ENCODE measurements at regions not wholly inside any gene's neighbourhood (a gene's known extent, or its start where the extent isn't known, plus 50 kb on each side); places are given as distances from the start of the nearest gene placed in this dataset.
"Not testable (repeated sequence)": the region's sequence is repeated elsewhere in the genome, so short reads cannot be mapped to it uniquely, and the experiment has no call there.

GRCh38 chr3:83251490-83251889, 1490.0 kb upstream of the GBE1 start:
- DNase-seq: no peak

- no peak for DNase-seq
These were observed 1489.2 kb upstream of the GBE1 start for GRCh38 chr3:83250613-83251012.

GRCh38 chr3:83248454-83248853, 1487.0 kb upstream of the GBE1 start:
- no peak for DNase-seq

- DNase-seq: no peak
These were observed 1473.9 kb upstream of the GBE1 start for GRCh38 chr3:83235180-83235814.

- no peak for DNase-seq
These were observed 1472.3 kb upstream of the GBE1 start for GRCh38 chr3:83233715-83234114.

GRCh38 chr3:83230841-83231240, 1469.4 kb upstream of the GBE1 start:
- no peak for DNase-seq

GRCh38 chr3:83230376-83230775, 1468.9 kb upstream of the GBE1 start:
- DNase-seq: no peak

GRCh38 chr3:83226751-83227150, 1465.3 kb upstream of the GBE1 start:
- DNase-seq: no peak

GRCh38 chr3:83224101-83224868, 1462.8 kb upstream of the GBE1 start:
- no peak for DNase-seq

- DNase-seq: no peak
These were observed 1457.1 kb upstream of the GBE1 start for GRCh38 chr3:83218383-83219200.

- not testable (repeated sequence) for DNase-seq
These were observed 1456.2 kb upstream of the GBE1 start for GRCh38 chr3:83217595-83218118.

GRCh38 chr3:83216919-83217594, 1455.6 kb upstream of the GBE1 start:
- DNase-seq: no peak

- DNase-seq: no peak
These were observed 1433.8 kb upstream of the GBE1 start for GRCh38 chr3:83195243-83195642.

GRCh38 chr3:83193526-83193925, 1432.1 kb upstream of the GBE1 start:
- no peak for DNase-seq

GRCh38 chr3:83189634-83190033, 1428.2 kb upstream of the GBE1 start:
- DNase-seq: no peak

GRCh38 chr3:83169473-83169872, 1408.0 kb upstream of the GBE1 start:
- DNase-seq: no peak

- no peak for DNase-seq
These were observed 1389.5 kb upstream of the GBE1 start for GRCh38 chr3:83150896-83151295.

- DNase-seq: no peak
These were observed 1379.5 kb upstream of the GBE1 start for GRCh38 chr3:83140983-83141382.

GRCh38 chr3:83131236-83131635, 1369.8 kb upstream of the GBE1 start:
- DNase-seq: no peak

GRCh38 chr3:83122774-83123350, 1361.4 kb upstream of the GBE1 start:
- no peak for DNase-seq

- DNase-seq: no peak
These were observed 1331.8 kb upstream of the GBE1 start for GRCh38 chr3:83093222-83093572.

GRCh38 chr3:83092521-83093221, 1331.2 kb upstream of the GBE1 start:
- DNase-seq: no peak

Measured in T-helper 9 cell (primary cell).